NCI-H774 (cell line): ENCODE measurements at regions not wholly inside any gene's neighbourhood (a gene's known extent, or its start where the extent isn't known, plus 50 kb on each side); places are given as distances from the start of the nearest gene placed in this dataset.

Source experiments
- DNase-seq: peaks from one replicate; lab custom pipeline; 2025; lab: John Stamatoyannopoulos, UW

GRCh38 chr2:5539282-5540165 is 152.7 kb upstream of the SOX11 start:
- no peak for DNase-seq

- DNase-seq, result no peak
These were observed 151.3 kb upstream of the SOX11 start for GRCh38 chr2:5540856-5541255.

- DNase-seq, result no peak
These were observed 147.9 kb upstream of the SOX11 start for GRCh38 chr2:5544205-5544786.

GRCh38 chr2:5546181-5546580 is 146.0 kb upstream of the SOX11 start:
- no peak for DNase-seq

GRCh38 chr2:5548991-5549715 is 143.0 kb upstream of the SOX11 start:
- no peak for DNase-seq

GRCh38 chr2:5549771-5550170 is 142.4 kb upstream of the SOX11 start:
- DNase-seq, result no peak

GRCh38 chr2:5555636-5556035 is 136.5 kb upstream of the SOX11 start:
- DNase-seq, result no peak

GRCh38 chr2:5561006-5561405 is 131.2 kb upstream of the SOX11 start:
- no peak for DNase-seq

GRCh38 chr2:5562426-5562825 is 129.8 kb upstream of the SOX11 start:
- no peak for DNase-seq

- no peak for DNase-seq
These were observed 129.3 kb upstream of the SOX11 start for GRCh38 chr2:5562865-5563264.

- DNase-seq, result no peak
These were observed 128.8 kb upstream of the SOX11 start for GRCh38 chr2:5563411-5563810.

GRCh38 chr2:5569256-5569655 is 122.9 kb upstream of the SOX11 start:
- no peak for DNase-seq

GRCh38 chr2:5576015-5576414 is 116.2 kb upstream of the SOX11 start:
- no peak for DNase-seq

- no peak for DNase-seq
These were observed 104.4 kb upstream of the SOX11 start for GRCh38 chr2:5587766-5588165.

GRCh38 chr2:5588601-5589000 is 103.6 kb upstream of the SOX11 start:
- no peak for DNase-seq

- DNase-seq, result no peak
These were observed 103.0 kb upstream of the SOX11 start for GRCh38 chr2:5589183-5589582.

- no peak for DNase-seq
These were observed 101.3 kb upstream of the SOX11 start for GRCh38 chr2:5590886-5591285.

- no peak for DNase-seq
These were observed 99.3 kb upstream of the SOX11 start for GRCh38 chr2:5592916-5593315.

- no peak for DNase-seq
These were observed 97.9 kb upstream of the SOX11 start for GRCh38 chr2:5594249-5594695.

- no peak for DNase-seq
These were observed 95.3 kb upstream of the SOX11 start for GRCh38 chr2:5596868-5597267.

GRCh38 chr2:5598156-5598555 is 94.0 kb upstream of the SOX11 start:
- DNase-seq, result no peak

- DNase-seq, result no peak
These were observed 83.0 kb upstream of the SOX11 start for GRCh38 chr2:5609201-5609600.

GRCh38 chr2:5612666-5613065 is 79.5 kb upstream of the SOX11 start:
- no peak for DNase-seq
